SK-N-SH treated with all-trans-retinoic acid at 6 μM for 48 hours (cell line): ENCODE measurements at regions not wholly inside any gene's neighbourhood (a gene's known extent, or its start where the extent isn't known, plus 50 kb on each side); places are given as distances from the start of the nearest gene placed in this dataset.

Source experiments
- ATAC-seq: fragments of 200-7000 bp; cut with Tn5 transposase; 3 replicates; pipeline ENCODE4 v1.9.1; 2020; ENCODE audit warnings: mild to moderate bottlenecking, moderate library complexity
- ARNTL ChIP-seq: fragments of 450-650 bp; formaldehyde crosslinking; IDR thresholded peaks from 2 replicates; pipeline ENCODE4 v1.5.0; 2020; ENCODE audit warnings: low read depth, mild to moderate bottlenecking, moderate library complexity, borderline replicate concordance
- BACH2 ChIP-seq: fragments of 250-450 bp; sonication (Bioruptor Pico); IDR thresholded peaks from 2 replicates; pipeline ENCODE4 v1.9.0; 2021; ENCODE audit warnings: mild to moderate bottlenecking, borderline replicate concordance
- CREB5 ChIP-seq: fragments of 250-450 bp; sonication (Bioruptor Pico); IDR thresholded peaks from 2 replicates; pipeline ENCODE4 v1.5.1; 2020; ENCODE audit warnings: low read depth, mild to moderate bottlenecking, moderate library complexity
- CSDC2 ChIP-seq: fragments of 250-450 bp; sonication (Bioruptor Pico); IDR thresholded peaks from 2 replicates; pipeline ENCODE4 v1.5.0; 2020; ENCODE audit warnings: mild to moderate bottlenecking, moderate library complexity
- ESRRG ChIP-seq: fragments of 250-450 bp; sonication (Bioruptor Pico); IDR thresholded peaks from 2 replicates; pipeline ENCODE4 v1.6.1; 2021; ENCODE audit warnings: mild to moderate bottlenecking
- GLIS3 ChIP-seq: fragments of 250-450 bp; sonication (Bioruptor Pico); IDR thresholded peaks from 2 replicates; pipeline ENCODE4 v1.5.0; 2020; ENCODE audit warnings: mild to moderate bottlenecking, moderate library complexity
- ISL1 ChIP-seq: fragments of 250-450 bp; sonication (Bioruptor Pico); IDR thresholded peaks from 2 replicates; pipeline ENCODE4 v2.1.2; 2022; ENCODE audit warnings: mild to moderate bottlenecking, moderate library complexity
- OSR1 ChIP-seq: fragments of 250-450 bp; sonication (Bioruptor Pico); IDR thresholded peaks from 2 replicates; pipeline ENCODE4 v1.8.0; 2022; ENCODE audit warnings: moderate library complexity, mild to moderate bottlenecking, inconsistent platforms
- PATZ1 ChIP-seq: fragments of 250-450 bp; sonication (Bioruptor Pico); IDR thresholded peaks from 2 replicates; pipeline ENCODE4 v1.8.0; 2020; ENCODE audit warnings: mild to moderate bottlenecking, moderate library complexity, borderline replicate concordance
- POU6F1 ChIP-seq: fragments of 250-450 bp; sonication (Bioruptor Pico); IDR thresholded peaks from 2 replicates; pipeline ENCODE4 v1.8.0; 2021; ENCODE audit warnings: low read depth, mild to moderate bottlenecking, moderate library complexity, borderline replicate concordance
- PPARA ChIP-seq: fragments of 250-450 bp; sonication (Bioruptor Pico); IDR thresholded peaks from 2 replicates; pipeline ENCODE4 v1.5.0; 2020; ENCODE audit warnings: mild to moderate bottlenecking, borderline replicate concordance
- SNAI2 ChIP-seq: fragments of 250-450 bp; sonication (Bioruptor Pico); IDR thresholded peaks from 2 replicates; pipeline ENCODE4 v1.5.0; 2020; ENCODE audit warnings: mild to moderate bottlenecking, moderate library complexity
- TCF4 ChIP-seq: fragments of 250-450 bp; sonication (Bioruptor Pico); IDR thresholded peaks from 2 replicates; pipeline ENCODE4 v1.8.0; 2021; ENCODE audit warnings: mild to moderate bottlenecking, moderate library complexity, borderline replicate concordance
- TOX ChIP-seq: fragments of 250-450 bp; sonication (Bioruptor Pico); IDR thresholded peaks from 2 replicates; pipeline ENCODE4 v1.8.0; 2021; ENCODE audit warnings: mild to moderate bottlenecking, moderate library complexity, borderline replicate concordance
- TSHZ2 ChIP-seq: fragments of 250-450 bp; sonication (Bioruptor Pico); IDR thresholded peaks from 2 replicates; pipeline ENCODE4 v1.5.0; 2020; ENCODE audit warnings: mild to moderate bottlenecking, moderate library complexity
- ZFP3 ChIP-seq: fragments of 250-450 bp; sonication (Bioruptor Pico); IDR thresholded peaks from 2 replicates; pipeline ENCODE4 v1.5.0; 2020; ENCODE audit warnings: mild to moderate bottlenecking, moderate library complexity
- ZNF565 ChIP-seq: fragments of 450-650 bp; formaldehyde crosslinking; conservative IDR thresholded peaks from 2 replicates; pipeline ENCODE4 v1.5.0; 2020; ENCODE audit warnings: low read depth, mild to moderate bottlenecking, moderate library complexity
- ZNF8 ChIP-seq: fragments of 450-650 bp; formaldehyde crosslinking; IDR thresholded peaks from 2 replicates; pipeline ENCODE4 v1.5.0; 2020; ENCODE audit warnings: mild to moderate bottlenecking, moderate library complexity

GRCh38 chr3:40885430-40885829 lies 313.9 kb upstream of the CTNNB1 start (continued):
- TF ChIP-seq SNAI2 (CRISPR knock-in tag) (no peak), POU6F1 (CRISPR knock-in tag) (no peak), ZNF8 (no peak), CSDC2 (no peak)

GRCh38 chr3:40886660-40887425 lies 312.5 kb upstream of the CTNNB1 start:
- ATAC-seq = no peak
- TF ChIP-seq TCF4 (CRISPR knock-in tag) = no peak
- no peak for TF ChIP-seq BACH2 (CRISPR knock-in tag)
- TF ChIP-seq PPARA (CRISPR knock-in tag) = no peak
- no peak for TF ChIP-seq GLIS3 (CRISPR knock-in tag)
- TF ChIP-seq SNAI2 (CRISPR knock-in tag) = no peak
- TF ChIP-seq PATZ1 (CRISPR knock-in tag) = no peak
- no peak for TF ChIP-seq ARNTL
- TF ChIP-seq, all 23 proteins: peak for 0

GRCh38 chr3:40891186-40891585 lies 308.1 kb upstream of the CTNNB1 start:
- TF ChIP-seq PATZ1 (CRISPR knock-in tag) (no peak), GLIS3 (CRISPR knock-in tag) (no peak), BACH2 (CRISPR knock-in tag) (no peak), ESRRG (no peak), SNAI2 (CRISPR knock-in tag) (no peak), TSHZ2 (CRISPR knock-in tag) (no peak), ZNF565 (CRISPR knock-in tag) (no peak), TOX (CRISPR knock-in tag) (no peak), ISL1 (CRISPR knock-in tag) (no peak), OSR1 (CRISPR knock-in tag) (no peak)
- ATAC-seq = no peak

- no peak for TF ChIP-seq CREB5
- TF ChIP-seq ZFP3 (CRISPR knock-in tag) = no peak
- no peak for TF ChIP-seq ESRRG
- no peak for ATAC-seq
Measured at GRCh38 chr3:40895109-40895508, 304.2 kb upstream of the CTNNB1 start.
